22Rv1 (cell line): ENCODE measurements at regions not wholly inside any gene's neighbourhood (a gene's known extent, or its start where the extent isn't known, plus 50 kb on each side); places are given as distances from the start of the nearest gene placed in this dataset.

Experiments used
- CTCF ChIP-seq: fragments of 450-650 bp; IDR thresholded peaks from 2 replicates; pipeline ENCODE4 v1.5.1; 2017; ENCODE audit warnings: mild to moderate bottlenecking
- ZFX ChIP-seq: fragments of 450-650 bp; IDR thresholded peaks from 2 replicates; pipeline ENCODE4 v1.6.1; 2017; ENCODE audit warnings: antibody characterized with exemption, borderline replicate concordance

- TF ChIP-seq CTCF (no peak), ZFX (no peak)
These were observed 212.6 kb upstream of the FAM78B start for GRCh38 chr1:166379447-166379846.
